NCI-H146 treated with DMSO at 0.1 percent for 48 hours (cell line): ENCODE measurements at regions not wholly inside any gene's neighbourhood (a gene's known extent, or its start where the extent isn't known, plus 50 kb on each side); places are given as distances from the start of the nearest gene placed in this dataset.
A peak's percentile ranks its signal among the peaks of the same experiment; 100 is the strongest.

Experiments
- DNase-seq: peaks from one replicate; lab custom pipeline; 2025; ENCODE audit not compliant: unreplicated experiment; lab: John Stamatoyannopoulos, UW

DNA sequence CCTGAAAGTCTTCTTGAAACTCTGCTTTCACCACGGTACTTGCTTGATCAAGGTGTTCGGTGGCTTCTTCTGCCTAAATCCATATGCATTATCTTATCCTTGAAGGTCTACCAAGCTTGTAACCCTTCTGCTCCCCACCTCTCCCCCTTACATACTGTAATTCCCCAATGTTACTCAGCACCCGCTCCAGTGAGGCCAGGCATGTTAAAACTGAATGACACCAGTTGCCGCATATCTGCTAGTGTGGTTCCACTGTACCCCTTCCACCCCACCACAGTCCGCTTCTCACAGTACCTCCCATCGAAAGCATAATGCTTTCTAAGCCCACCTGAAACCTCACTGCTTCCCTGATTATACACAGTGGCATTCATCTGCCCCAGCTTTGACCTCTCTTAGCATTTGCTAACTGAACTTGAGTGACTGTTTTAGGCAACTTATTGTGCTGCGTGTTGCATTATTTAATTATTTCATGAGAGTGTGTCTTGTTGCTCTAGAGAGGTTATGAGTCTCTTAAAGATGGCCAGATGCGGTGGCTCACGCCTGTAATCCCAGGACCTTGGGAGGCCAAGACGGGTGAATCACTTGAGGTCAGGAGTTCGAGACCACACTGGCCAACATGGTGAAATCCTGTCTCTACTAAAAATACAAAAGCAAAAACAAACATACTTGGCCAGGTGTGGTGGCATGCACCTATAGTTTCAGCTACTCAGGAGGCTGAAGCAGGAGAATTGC is 87.6 kb upstream of the MBNL2 start:
- no peak for DNase-seq

DNA sequence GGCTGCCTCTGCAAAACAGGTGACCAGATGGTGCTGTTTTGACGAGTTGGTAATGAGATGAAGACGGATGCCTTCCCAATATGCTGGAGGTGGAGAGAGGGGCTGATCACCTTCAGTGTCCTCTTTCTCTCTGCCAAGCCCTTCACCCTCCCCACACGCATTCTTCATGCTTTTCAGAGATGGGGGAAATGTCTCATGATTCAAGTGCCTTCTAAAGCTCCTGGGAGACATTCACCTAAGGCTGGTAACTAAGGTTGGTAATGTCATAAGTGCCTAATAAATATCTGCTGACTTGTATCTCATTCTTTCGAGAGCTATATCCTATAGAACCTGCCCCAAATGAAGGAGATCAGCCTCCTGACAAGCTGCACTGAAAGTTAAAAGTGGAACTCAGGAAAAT is 86.2 kb upstream of the MBNL2 start:
- DNase-seq, result no peak

DNA sequence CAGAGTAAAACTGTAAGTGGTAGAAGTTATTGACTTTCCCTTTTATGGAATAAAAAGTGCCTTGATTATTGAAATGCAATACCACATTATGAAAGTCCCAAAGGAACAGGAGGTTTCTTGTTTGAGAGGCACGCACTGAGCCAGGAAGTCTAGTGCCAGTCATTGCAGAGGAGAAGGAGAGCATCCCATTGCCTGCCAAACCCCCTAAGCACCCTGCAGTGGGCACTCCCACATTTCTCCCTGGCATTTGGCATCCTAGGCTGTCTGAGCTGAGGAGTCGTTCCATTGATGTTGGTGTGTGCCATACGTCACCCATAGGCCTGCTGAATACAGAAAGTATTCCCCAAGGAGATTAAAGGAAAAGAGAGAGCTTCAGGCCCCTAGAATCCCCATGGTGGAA is 85.7 kb upstream of the MBNL2 start:
- no peak for DNase-seq

DNA sequence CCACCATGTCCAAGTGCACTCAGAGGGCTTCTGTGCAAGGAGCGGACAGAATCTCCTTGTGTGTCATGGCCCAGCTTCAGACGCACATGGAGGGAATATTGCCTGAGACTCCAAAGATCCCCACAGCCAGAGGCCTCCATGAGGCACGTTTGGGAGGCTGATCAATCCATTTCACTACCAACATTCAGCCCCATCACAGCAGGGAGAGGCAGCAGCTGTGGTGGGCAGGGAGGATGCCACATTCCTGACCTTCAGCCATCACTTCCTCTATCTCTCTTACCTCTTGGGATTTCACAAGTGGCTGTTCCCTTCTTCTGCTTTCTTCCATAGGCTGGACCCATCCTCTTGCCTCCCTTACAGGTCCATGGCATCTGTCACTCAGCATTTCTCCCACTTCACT is 82.4 kb upstream of the MBNL2 start:
- no peak for DNase-seq

DNA sequence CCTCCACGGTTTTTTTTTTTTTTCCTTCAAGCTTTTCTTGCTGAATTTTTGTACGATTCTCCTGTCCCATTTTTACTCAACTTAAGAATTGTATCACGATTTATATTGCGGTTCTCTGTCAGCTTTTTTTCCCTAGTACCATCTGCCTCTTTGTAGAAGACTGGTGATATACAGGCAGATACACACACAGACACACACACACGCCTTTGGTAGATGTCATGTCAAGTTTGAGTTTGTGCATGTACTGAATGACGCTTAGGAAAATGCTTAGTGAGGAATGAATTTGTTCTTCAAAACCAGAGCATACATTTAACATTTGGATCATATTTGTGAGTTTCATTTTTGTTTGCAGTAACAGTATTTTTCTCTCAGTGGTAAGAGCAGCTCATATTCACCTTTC is 82.0 kb upstream of the MBNL2 start:
- DNase-seq, result no peak

DNA sequence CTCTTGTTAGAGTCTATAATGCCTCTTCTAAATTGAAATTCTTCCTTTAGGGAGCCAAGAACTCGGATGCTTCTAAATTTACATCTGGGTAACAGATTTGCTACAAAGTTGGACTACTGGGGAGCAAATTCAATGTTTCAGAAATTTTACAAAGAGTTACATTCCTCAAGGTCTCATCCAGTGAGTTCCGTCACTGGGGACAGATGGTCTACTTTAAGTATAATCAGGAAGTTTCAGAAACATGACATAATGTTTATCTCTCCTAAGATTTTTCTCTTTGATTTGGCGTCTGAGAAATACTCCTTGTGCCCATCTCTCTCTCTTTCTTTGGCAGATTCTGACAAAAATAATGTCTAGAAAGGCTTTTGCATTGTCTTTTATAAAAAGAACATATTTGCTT is 81.5 kb upstream of the MBNL2 start:
- DNase-seq, result no peak

DNA sequence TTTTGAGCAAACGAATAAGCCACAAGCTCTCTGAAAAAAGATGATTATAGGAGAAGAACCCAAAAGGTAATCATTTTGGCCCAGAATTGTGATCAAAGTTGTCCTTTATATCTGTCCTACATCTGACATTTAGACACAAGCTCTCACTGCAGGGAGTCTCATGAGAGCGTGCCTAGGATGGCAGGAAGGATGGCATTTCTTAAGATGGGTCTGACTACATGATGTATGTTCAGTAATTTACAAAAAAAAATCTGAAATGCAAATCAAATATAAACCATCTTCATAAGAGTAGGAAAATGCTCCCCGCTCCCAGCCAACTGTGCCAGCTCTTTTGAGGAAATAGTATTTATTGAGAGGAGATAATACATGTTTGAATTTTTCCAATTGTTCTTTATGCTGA is 81.0 kb upstream of the MBNL2 start:
- no peak for DNase-seq

DNA sequence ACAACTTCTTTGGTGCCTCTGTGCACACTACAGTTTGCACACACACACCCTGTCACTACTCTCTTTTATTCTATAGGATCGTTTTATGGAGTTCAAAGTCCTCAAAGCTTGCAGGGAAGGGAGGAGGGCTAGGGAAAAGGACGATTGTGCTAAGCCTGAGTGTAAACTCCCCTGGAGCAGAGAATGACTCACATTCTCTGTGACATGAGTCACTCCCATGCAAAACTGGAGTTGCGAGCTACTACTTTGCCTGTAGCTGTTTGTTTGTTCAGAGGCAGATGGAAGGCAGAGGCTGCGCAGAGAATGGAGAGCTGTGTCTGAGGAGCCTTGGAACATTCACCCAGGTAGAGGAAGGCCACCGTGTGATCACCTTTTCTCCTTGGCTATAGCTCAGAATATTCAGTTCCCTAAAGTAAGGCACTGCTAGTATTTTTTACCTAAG is 80.5 kb upstream of the MBNL2 start:
- peak; percentile 35 for DNase-seq

DNA sequence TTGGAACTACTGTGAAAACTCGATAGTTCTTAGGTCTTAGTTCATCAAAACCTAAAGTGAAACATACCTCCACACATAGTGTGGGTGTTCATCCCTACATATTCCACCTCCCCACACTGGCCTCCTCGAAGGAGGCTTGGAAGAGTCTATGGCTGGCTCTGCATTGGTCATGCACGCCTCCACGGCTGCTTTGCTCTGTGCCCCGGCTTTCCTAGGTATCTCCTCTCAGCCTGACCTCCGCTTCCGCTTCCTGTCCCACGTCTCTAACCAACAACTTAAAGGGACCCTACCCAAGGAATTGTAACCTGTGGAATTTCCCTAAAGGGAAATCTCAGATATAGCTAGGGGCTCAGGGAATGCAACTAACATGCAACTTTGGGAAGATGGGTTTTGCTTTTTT is 79.7 kb upstream of the MBNL2 start:
- no peak for DNase-seq

DNA sequence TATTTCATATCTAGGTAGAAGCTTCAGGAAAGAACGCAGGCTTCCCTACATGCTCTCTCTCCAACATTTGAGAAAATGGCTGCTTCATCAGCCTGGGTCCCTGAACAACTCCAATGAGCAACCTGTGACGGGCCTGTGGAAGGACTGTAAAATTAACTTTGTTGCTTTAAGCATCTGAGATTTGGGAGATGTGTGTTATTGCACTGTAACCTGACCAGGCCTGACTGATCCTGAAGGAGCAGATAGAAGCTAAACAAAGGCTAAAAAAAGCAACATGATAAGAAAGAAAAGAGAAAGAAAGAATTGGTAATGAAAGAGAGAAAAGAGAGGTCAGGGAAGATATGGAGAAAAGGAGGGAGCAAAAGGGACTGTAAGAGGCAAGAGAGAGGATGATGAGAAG is 77.1 kb upstream of the MBNL2 start:
- DNase-seq, result no peak

DNA sequence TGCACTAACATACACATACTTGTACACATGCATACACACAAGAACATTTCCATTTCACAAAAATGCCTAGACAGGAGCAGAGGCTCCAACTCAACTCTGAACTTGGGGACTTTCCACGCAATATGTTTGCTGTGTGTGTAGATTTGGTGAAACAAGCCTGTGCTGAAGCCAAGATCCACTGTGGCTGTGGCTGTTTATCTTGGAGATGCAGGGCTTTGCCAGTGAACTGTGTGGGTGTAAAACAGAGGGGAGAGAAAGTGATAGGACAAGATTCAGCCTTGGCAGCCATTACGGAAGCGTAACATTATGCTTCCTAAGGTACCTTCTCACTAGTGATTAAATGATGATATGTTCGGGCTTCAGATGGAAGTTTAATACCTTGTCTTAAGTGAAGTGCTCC is 73.2 kb upstream of the MBNL2 start:
- DNase-seq, result no peak

DNA sequence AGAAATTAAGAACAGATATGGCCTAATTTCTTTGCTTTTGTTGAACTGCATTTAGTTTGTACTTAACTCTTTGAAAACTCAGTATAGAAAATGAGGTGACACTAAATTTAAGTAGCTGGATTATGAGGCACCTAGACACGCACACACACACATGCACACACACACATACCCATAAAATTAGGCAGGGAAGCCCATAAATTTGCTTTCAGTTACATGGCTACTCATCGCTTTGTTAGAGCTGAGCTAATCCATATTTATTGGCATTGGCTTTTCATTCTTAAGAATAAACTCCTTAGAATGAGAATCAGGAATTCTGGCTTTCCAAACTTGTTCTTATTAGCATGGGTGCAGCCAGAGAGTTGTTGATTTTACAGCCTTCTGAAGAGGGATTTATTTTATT is 61.7 kb upstream of the MBNL2 start:
- DNase-seq, result no peak

DNA sequence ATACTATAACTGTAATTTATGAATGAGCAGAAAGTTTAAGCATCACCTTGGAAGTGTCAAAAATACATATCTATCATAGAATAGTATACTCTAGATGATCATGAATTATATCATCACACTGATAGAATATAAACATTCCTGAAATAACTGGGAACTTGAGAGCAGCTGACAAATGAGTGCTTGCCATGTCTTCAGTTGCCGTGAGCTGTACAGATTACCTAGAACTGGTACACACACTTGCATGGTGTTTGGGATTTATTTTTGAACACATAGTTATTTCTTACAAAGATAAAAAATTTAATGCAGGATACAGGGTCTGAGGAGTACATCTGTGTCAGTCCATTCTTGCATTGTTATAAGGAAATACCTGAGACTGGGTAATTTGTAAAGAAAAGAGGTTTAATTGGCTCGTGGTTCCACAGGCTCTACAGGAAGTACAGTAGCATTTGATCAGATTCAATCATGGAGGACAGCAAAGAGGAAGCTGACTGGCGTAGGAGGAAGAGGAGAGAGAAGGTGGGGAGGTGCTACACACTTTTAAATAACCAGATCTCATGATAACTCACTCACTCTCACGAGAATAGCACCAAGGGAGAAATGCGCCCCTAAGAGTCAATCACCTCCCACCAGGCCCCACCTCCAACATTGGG is 60.4 kb upstream of the MBNL2 start:
- DNase-seq, result no peak

DNA sequence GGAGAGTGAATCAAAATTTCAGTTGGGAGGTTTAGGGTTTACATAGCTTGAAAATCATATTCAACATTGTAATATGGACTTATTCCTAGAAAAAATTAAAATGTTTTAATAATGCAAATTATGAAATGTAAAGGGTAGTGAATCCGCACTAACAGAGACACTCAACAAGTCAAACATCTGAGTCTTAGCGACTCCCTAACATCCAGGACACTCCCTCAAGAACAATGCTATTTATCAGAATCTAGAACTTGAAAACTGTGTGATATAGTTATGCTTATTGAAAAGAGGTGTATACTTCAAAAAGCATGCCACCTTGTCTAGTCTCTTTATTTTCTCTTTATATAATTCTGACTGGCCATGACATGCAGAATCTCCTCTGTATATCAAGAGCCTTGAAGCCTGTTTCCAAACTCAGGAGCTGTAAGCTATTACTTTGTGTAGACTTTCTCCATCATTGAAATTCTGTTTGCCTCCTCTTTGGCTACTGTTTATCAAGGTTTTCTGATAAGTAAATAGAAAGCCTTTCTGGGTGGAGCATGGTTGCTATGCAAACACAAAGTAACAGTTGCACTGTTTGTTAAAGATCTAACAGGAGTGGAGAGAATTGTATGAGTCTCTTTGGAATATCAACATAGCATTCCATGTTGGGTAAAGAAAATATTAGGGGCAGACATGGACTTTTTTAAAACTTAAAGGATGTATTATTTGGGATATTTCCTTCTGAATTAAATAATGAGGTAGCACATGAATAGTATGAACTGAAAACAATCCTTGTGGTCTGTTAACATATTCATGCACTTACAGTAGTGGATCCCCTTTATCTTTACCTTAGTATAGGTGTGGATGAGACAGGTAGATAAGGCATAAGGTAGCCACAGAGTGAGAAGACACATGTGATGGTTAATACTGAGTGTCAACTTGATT is 56.4 kb upstream of the MBNL2 start:
- DNase-seq, result no peak

DNA sequence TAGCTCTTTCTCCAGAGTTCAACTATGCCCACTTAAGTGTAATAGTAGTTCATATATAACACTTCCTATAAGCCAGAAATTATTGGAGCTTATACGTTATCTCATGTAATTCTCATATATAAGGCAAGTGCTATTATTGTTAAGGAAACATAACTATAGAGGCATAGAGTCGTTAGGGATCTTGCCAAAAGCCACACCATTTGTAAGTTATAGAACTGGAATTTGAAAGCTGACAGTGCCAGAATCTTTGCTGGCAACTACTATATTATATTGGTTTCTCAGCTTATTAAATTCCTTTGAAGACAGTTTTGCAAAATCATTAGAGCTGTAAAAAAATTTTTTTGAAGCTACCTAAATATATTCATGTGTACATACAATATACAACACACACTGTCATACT is 51.0 kb upstream of the MBNL2 start:
- DNase-seq, result no peak
